ENCODE measurements at regions not wholly inside any gene's neighbourhood (a gene's known extent, or its start where the extent isn't known, plus 50 kb on each side); places are given as distances from the start of the nearest gene placed in this dataset.

GRCh38 chr18:30572214-30572613 is 470.3 kb downstream of the DSC3 start:
- TF ChIP-seq, protein P1, sequence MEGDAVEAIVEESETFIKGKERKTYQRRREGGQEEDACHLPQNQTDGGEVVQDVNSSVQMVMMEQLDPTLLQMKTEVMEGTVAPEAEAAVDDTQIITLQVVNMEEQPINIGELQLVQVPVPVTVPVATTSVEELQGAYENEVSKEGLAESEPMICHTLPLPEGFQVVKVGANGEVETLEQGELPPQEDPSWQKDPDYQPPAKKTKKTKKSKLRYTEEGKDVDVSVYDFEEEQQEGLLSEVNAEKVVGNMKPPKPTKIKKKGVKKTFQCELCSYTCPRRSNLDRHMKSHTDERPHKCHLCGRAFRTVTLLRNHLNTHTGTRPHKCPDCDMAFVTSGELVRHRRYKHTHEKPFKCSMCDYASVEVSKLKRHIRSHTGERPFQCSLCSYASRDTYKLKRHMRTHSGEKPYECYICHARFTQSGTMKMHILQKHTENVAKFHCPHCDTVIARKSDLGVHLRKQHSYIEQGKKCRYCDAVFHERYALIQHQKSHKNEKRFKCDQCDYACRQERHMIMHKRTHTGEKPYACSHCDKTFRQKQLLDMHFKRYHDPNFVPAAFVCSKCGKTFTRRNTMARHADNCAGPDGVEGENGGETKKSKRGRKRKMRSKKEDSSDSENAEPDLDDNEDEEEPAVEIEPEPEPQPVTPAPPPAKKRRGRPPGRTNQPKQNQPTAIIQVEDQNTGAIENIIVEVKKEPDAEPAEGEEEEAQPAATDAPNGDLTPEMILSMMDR (IDR thresholded peaks at IDR 0.05; ENCODE audit: borderline replicate concordance, control extremely low read depth, extremely low read depth, insufficient read depth, missing control alignments) = no peak
- in situ Hi-C loops (cut with MboI; ENCODE audit: low sequenced_read_pairs, unreplicated experiment) = no loop called here
- DNase-seq (ENCODE audit: low spot score) = no peak

GRCh38 chr18:30568333-30568732 is 474.2 kb downstream of the DSC3 start:
- in situ Hi-C loops (cut with MboI; ENCODE audit: low sequenced_read_pairs, unreplicated experiment) = no loop called here
- DNase-seq (ENCODE audit: low spot score) = no peak
- TF ChIP-seq, protein P1 (IDR thresholded peaks at IDR 0.05; ENCODE audit: borderline replicate concordance, control extremely low read depth, extremely low read depth, insufficient read depth, missing control alignments) = no peak

GRCh38 chr18:30566877-30567276 is 475.7 kb downstream of the DSC3 start:
- no peak for DNase-seq (ENCODE audit: low spot score)
- in situ Hi-C loops (cut with MboI; ENCODE audit: low sequenced_read_pairs, unreplicated experiment) = no loop called here
- TF ChIP-seq, protein P1 (IDR thresholded peaks at IDR 0.05; ENCODE audit: borderline replicate concordance, control extremely low read depth, extremely low read depth, insufficient read depth, missing control alignments) = no peak

DNA sequence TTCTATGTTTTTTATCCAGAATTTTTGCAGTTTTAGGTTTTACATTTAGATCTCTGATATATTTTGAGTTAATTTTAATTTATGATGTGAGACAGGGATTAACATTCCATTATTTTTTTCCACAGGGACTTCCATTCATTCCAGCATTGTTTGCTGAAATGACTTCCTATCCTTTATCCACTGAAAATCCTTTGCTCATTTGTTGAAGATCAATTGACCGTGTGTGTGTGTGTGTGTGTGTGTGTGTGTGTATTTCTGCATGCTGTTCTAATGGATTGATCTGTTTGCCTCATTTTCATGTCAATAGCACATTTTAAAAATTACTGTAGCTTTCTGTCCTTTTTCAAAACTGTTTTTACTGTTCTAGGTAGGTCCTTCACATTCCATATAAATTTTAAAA is 480.3 kb downstream of the DSC3 start:
- TF ChIP-seq, protein P1 (IDR thresholded peaks at IDR 0.05; ENCODE audit: borderline replicate concordance, control extremely low read depth, extremely low read depth, insufficient read depth, missing control alignments) = no peak
- no peak for DNase-seq (ENCODE audit: low spot score)
- in situ Hi-C loops (cut with MboI; ENCODE audit: low sequenced_read_pairs, unreplicated experiment) = no loop called here

GRCh38 chr18:30556112-30556511 is 486.4 kb downstream of the DSC3 start:
- in situ Hi-C loops (cut with MboI; ENCODE audit: low sequenced_read_pairs, unreplicated experiment) = no loop called here
- DNase-seq (ENCODE audit: low spot score) = no peak
- TF ChIP-seq, protein P1 (IDR thresholded peaks at IDR 0.05; ENCODE audit: borderline replicate concordance, control extremely low read depth, extremely low read depth, insufficient read depth, missing control alignments) = no peak

DNA sequence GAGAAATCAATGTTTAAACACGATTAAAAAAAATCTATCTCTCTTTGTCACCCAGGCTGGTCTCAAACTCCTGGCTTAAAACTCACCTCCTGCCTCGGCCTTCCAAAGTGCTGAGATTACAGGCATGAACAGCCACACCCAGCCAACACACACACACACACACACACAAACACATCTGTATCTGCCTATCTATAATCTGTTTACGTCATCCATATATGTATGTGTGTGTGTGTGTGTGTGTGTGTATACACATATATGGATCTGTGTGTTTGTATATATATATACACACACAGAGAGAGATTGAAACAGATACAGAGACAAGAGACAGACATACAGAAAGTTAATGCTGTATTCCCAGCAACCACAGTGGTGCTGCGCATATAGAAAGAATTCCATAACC is 497.1 kb downstream of the DSC3 start:
- TF ChIP-seq, protein P1 (IDR thresholded peaks at IDR 0.05; ENCODE audit: borderline replicate concordance, control extremely low read depth, extremely low read depth, insufficient read depth, missing control alignments) = no peak
- in situ Hi-C loops (cut with MboI; ENCODE audit: low sequenced_read_pairs, unreplicated experiment) = no loop called here

DNA sequence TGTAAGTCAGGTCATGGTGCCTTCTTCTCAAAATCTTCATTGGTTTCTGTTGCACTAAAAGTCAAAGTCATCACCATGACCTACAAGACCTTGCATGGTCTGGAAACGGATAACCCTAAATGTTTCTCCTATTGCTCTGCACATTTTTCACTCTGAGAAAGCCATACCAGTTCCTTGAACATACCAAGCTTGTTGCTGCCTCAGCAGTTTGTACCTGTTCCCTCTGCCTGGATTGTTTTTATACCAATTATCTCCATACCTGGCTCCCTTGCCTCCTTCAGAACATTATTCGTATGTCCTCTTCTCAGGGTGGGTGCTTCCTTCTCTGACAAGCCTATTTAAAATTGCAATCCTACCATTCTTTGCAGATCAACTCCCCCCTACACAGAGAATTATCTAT is 498.4 kb downstream of the DSC3 start:
- TF ChIP-seq, protein P1 (IDR thresholded peaks at IDR 0.05; ENCODE audit: borderline replicate concordance, control extremely low read depth, extremely low read depth, insufficient read depth, missing control alignments) = no peak
- in situ Hi-C loops (cut with MboI; ENCODE audit: low sequenced_read_pairs, unreplicated experiment) = no loop called here
- DNase-seq (ENCODE audit: low spot score) = no peak

More for the DNA sequence above, 497.1 kb downstream of the DSC3 start:
- DNase-seq (ENCODE audit: low spot score) = no peak
